Glutamatergic neuron (in vitro differentiated cells): ENCODE measurements at regions not wholly inside any gene's neighbourhood (a gene's known extent, or its start where the extent isn't known, plus 50 kb on each side); places are given as distances from the start of the nearest gene placed in this dataset.
"Not testable (repeated sequence)": the region's sequence is repeated elsewhere in the genome, so short reads cannot be mapped to it uniquely, and the experiment has no call there.

Experiments
- DNase-seq: peaks from one replicate; pipeline ENCODE4 v3.0.0; 2022
- H3K27ac Mint-ChIP-seq: one replicate; pipeline ENCODE4 v1.8.0; 2020; ENCODE audit warnings: mild to moderate bottlenecking, mixed read lengths, inconsistent platforms; ENCODE audit not compliant: unreplicated experiment
- H3K27me3 Mint-ChIP-seq: one replicate; pipeline ENCODE4 v1.8.0; 2020; ENCODE audit warnings: mild to moderate bottlenecking, moderate library complexity, mixed read lengths, inconsistent platforms; ENCODE audit not compliant: unreplicated experiment
- H3K36me3 Mint-ChIP-seq: one replicate; pipeline ENCODE4 v1.8.0; 2020; ENCODE audit warnings: mild to moderate bottlenecking, mixed read lengths, inconsistent platforms; ENCODE audit not compliant: unreplicated experiment
- H3K4me1 Mint-ChIP-seq: one replicate; pipeline ENCODE4 v1.8.0; 2020; ENCODE audit warnings: mild to moderate bottlenecking, low read depth, mixed read lengths, inconsistent platforms; ENCODE audit not compliant: unreplicated experiment
- H3K4me3 Mint-ChIP-seq: one replicate; pipeline ENCODE4 v1.8.0; 2020; ENCODE audit warnings: mild to moderate bottlenecking, mixed read lengths, inconsistent platforms; ENCODE audit not compliant: unreplicated experiment
- H3K9me3 Mint-ChIP-seq: one replicate; pipeline ENCODE4 v1.8.0; 2020; ENCODE audit warnings: mild to moderate bottlenecking, moderate library complexity, mixed read lengths, inconsistent platforms; ENCODE audit not compliant: unreplicated experiment
- CTCF ChIP-seq: fragments of 200-600 bp; sonication (generic); IDR thresholded peaks from one replicate; pipeline ENCODE4 v1.5.0; 2021; ENCODE audit not compliant: partially characterized antibody, unreplicated experiment

GRCh38 chr6:26749126-26749758, 89.7 kb upstream of the ZNF322 start:
- Mint-ChIP-seq H3K4me3 (peak overlapping the region; percentile 56), H3K27me3 (peaks cover 21% of the 10 kb centered on the region)
- H3K36me3 Mint-ChIP-seq, H3K9me3 Mint-ChIP-seq, DNase-seq, H3K27ac Mint-ChIP-seq, H3K4me1 Mint-ChIP-seq: not testable (repeated sequence)

DNA sequence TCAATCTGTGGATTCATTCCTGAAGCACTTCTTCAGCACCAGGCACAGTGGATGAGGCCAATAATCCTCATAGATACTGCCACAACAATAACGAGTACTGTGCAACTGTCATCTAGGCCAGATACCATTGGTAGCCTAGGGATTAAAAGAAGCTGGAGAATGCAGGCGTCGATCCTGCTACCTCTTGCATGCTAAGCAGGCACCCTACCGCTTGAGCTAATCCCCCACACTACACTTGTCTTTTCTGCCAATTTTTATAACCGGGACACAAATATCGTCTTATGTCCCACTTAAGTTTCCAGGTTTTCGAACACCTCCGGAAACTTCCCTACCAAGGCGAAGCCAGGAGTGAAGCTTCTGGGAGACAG, 90.2 kb upstream of the ZNF322 start:
- not testable (repeated sequence) for H3K4me1 Mint-ChIP-seq, DNase-seq, H3K27ac Mint-ChIP-seq, H3K9me3 Mint-ChIP-seq, H3K36me3 Mint-ChIP-seq, H3K4me3 Mint-ChIP-seq
- peaks cover 25% of the 10 kb centered on the region for H3K27me3 Mint-ChIP-seq

- Mint-ChIP-seq H3K27me3 (peaks cover 26% of the 10 kb centered on the region), H3K27ac (no peak overlapping the region), H3K36me3 (no peaks in the 10 kb centered on the region), H3K4me1 (peaks cover 11% of the 10 kb centered on the region), H3K4me3 (peak overlapping the region; percentile 88), H3K9me3 (peaks cover 7% of the 10 kb centered on the region)
- TF ChIP-seq CTCF = no peak
- DNase-seq = no peak
Measured at GRCh38 chr6:26754212-26754611, 94.7 kb upstream of the ZNF322 start.

- peaks cover 25% of the 10 kb centered on the region for H3K27me3 Mint-ChIP-seq
- H3K9me3 Mint-ChIP-seq, DNase-seq: not testable (repeated sequence)
Measured at GRCh38 chr6:26754801-26755200, 95.3 kb upstream of the ZNF322 start.

GRCh38 chr6:26756067-26756805, 96.7 kb upstream of the ZNF322 start:
- peaks cover 25% of the 10 kb centered on the region for H3K27me3 Mint-ChIP-seq
- peaks cover 11% of the 10 kb centered on the region for H3K4me1 Mint-ChIP-seq
- peak overlapping the region; percentile 61 for H3K4me3 Mint-ChIP-seq

More at GRCh38 chr6:26754801-26755200, 95.3 kb upstream of the ZNF322 start:
- Mint-ChIP-seq H3K4me1 (peaks cover 11% of the 10 kb centered on the region), H3K4me3 (peak overlapping the region; percentile 88)
- H3K27ac Mint-ChIP-seq, H3K36me3 Mint-ChIP-seq: not testable (repeated sequence)

GRCh38 chr6:26766203-26766902, 106.8 kb upstream of the ZNF322 start:
- not testable (repeated sequence) for H3K36me3 Mint-ChIP-seq, H3K27me3 Mint-ChIP-seq, DNase-seq, H3K4me1 Mint-ChIP-seq, H3K9me3 Mint-ChIP-seq, H3K4me3 Mint-ChIP-seq, H3K27ac Mint-ChIP-seq

More at GRCh38 chr6:26756067-26756805, 96.7 kb upstream of the ZNF322 start:
- H3K27ac Mint-ChIP-seq, H3K9me3 Mint-ChIP-seq, DNase-seq, H3K36me3 Mint-ChIP-seq: not testable (repeated sequence)

GRCh38 chr6:26770941-26771666, 111.6 kb upstream of the ZNF322 start:
- H3K4me1 Mint-ChIP-seq, DNase-seq, H3K27ac Mint-ChIP-seq, H3K27me3 Mint-ChIP-seq, H3K36me3 Mint-ChIP-seq, H3K9me3 Mint-ChIP-seq, H3K4me3 Mint-ChIP-seq: not testable (repeated sequence)

DNA sequence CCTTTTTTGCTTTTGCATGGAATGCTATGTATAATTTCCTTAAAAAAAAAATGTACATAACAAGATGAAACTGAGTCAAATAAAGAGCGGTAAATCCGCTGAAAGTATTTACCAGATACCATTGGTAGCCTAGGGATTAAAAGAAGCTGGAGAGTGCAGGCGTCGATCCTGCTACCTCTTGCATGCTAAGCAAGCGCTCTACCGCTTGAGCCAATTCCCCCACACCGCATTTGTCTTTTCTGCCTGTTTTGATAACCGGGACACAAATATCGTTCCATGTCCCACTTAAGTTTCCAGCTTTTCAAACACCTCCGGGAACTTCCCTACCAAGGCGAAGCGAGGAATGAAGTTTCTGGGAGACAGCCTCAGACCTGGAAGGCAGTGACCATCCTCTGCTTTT, 113.9 kb upstream of the ZNF322 start:
- not testable (repeated sequence) for H3K27ac Mint-ChIP-seq, H3K4me1 Mint-ChIP-seq, H3K27me3 Mint-ChIP-seq, H3K36me3 Mint-ChIP-seq, H3K4me3 Mint-ChIP-seq, DNase-seq, H3K9me3 Mint-ChIP-seq

- not testable (repeated sequence) for H3K36me3 Mint-ChIP-seq, H3K4me3 Mint-ChIP-seq, H3K27ac Mint-ChIP-seq, H3K27me3 Mint-ChIP-seq, H3K9me3 Mint-ChIP-seq, H3K4me1 Mint-ChIP-seq, DNase-seq
Measured at GRCh38 chr6:26780563-26780962, 121.0 kb upstream of the ZNF322 start.

GRCh38 chr6:26795474-26796307, 136.1 kb upstream of the ZNF322 start:
- H3K36me3 Mint-ChIP-seq, H3K4me3 Mint-ChIP-seq, H3K9me3 Mint-ChIP-seq, H3K4me1 Mint-ChIP-seq, DNase-seq, H3K27me3 Mint-ChIP-seq, H3K27ac Mint-ChIP-seq: not testable (repeated sequence)
